H9 (cell line): ENCODE measurements at regions not wholly inside any gene's neighbourhood (a gene's known extent, or its start where the extent isn't known, plus 50 kb on each side); places are given as distances from the start of the nearest gene placed in this dataset.

Experiments used
- DNase-seq: peaks from one replicate; pipeline ENCODE4 v3.0.0-alpha.2; 2017
- H2AFZ ChIP-seq: one replicate; pipeline ENCODE4 v1.6.1; 2013; ENCODE audit warnings: mild to moderate bottlenecking, low read length, control low read depth, moderate library complexity
- H2AK5ac ChIP-seq: 2 replicates; pipeline ENCODE4 v1.6.1; 2013; ENCODE audit warnings: low read length, control low read depth, mixed read lengths; ENCODE audit not compliant: insufficient read length
- H2BK120ac ChIP-seq: one replicate; pipeline ENCODE4 v1.6.1; 2013; ENCODE audit warnings: low read depth, mild to moderate bottlenecking, low read length, control low read depth, inconsistent platforms; ENCODE audit not compliant: poor library complexity, severe bottlenecking
- H2BK12ac ChIP-seq: 2 replicates; pipeline ENCODE4 v1.6.1; 2013; ENCODE audit warnings: low read length, control low read depth, mixed read lengths, low read depth; ENCODE audit not compliant: insufficient read length
- H2BK15ac ChIP-seq: 2 replicates; pipeline ENCODE4 v1.6.1; 2013; ENCODE audit warnings: low read depth, low read length, control low read depth
- H2BK20ac ChIP-seq: one replicate; pipeline ENCODE4 v1.6.1; 2013; ENCODE audit warnings: low read depth, mild to moderate bottlenecking, low read length, control low read depth, inconsistent platforms; ENCODE audit not compliant: poor library complexity, severe bottlenecking
- H2BK5ac ChIP-seq: 2 replicates; pipeline ENCODE4 v1.6.1; 2013; ENCODE audit warnings: low read length, control low read depth, mixed read lengths; ENCODE audit not compliant: insufficient read length
- H3K14ac ChIP-seq: 2 replicates; pipeline ENCODE4 v1.6.1; 2013; ENCODE audit warnings: low read length, control low read depth; ENCODE audit not compliant: insufficient read depth
- H3K18ac ChIP-seq: 2 replicates; pipeline ENCODE4 v1.6.1; 2013; ENCODE audit warnings: low read depth, mild to moderate bottlenecking, mixed read lengths, low read length, control low read depth; ENCODE audit not compliant: insufficient read length
- H3K23ac ChIP-seq: 2 replicates; pipeline ENCODE4 v1.6.1; 2013; ENCODE audit warnings: low read length, control low read depth, mixed read lengths, low read depth; ENCODE audit not compliant: insufficient read length
- H3K23me2 ChIP-seq: 2 replicates; pipeline ENCODE4 v1.6.1; 2013; ENCODE audit warnings: low read depth, mild to moderate bottlenecking, mixed read lengths, low read length, control low read depth; ENCODE audit not compliant: insufficient read length, poor library complexity, severe bottlenecking
- H3K27ac ChIP-seq: 2 replicates; pipeline ENCODE4 v1.5.1; 2013; ENCODE audit warnings: low read length, control low read depth, mixed read lengths, low read depth; ENCODE audit not compliant: insufficient read length
- H3K27me3 ChIP-seq: 2 replicates; pipeline ENCODE4 v1.6.1; 2013; ENCODE audit warnings: low read length, control low read depth, inconsistent platforms; ENCODE audit not compliant: insufficient read depth
- H3K4ac ChIP-seq: 2 replicates; pipeline ENCODE4 v1.6.1; 2013; ENCODE audit warnings: low read depth, mild to moderate bottlenecking, control low read depth, inconsistent platforms, low read length, moderate library complexity
- H3K4me1 ChIP-seq: 2 replicates; pipeline ENCODE4 v1.6.1; 2013; ENCODE audit warnings: low read length, control low read depth, inconsistent platforms; ENCODE audit not compliant: insufficient read depth
- H3K4me2 ChIP-seq: 2 replicates; pipeline ENCODE4 v1.6.1; 2013; ENCODE audit warnings: low read length, control low read depth, mixed read lengths; ENCODE audit not compliant: insufficient read length, insufficient read depth
- H3K56ac ChIP-seq: 2 replicates; pipeline ENCODE4 v1.6.1; 2013; ENCODE audit warnings: low read depth, mild to moderate bottlenecking, mixed read lengths, low read length, control low read depth; ENCODE audit not compliant: insufficient read length
- H3K79me1 ChIP-seq: 2 replicates; pipeline ENCODE4 v1.6.1; 2013; ENCODE audit warnings: low read depth, mild to moderate bottlenecking, moderate library complexity, low read length, control low read depth, inconsistent platforms; ENCODE audit not compliant: insufficient read depth, poor library complexity, severe bottlenecking
- H3K79me2 ChIP-seq: 2 replicates; pipeline ENCODE4 v1.6.1; 2013; ENCODE audit warnings: low read length, control low read depth, inconsistent platforms; ENCODE audit not compliant: insufficient read depth
- H3K9ac ChIP-seq: 2 replicates; pipeline ENCODE4 v1.6.1; 2013; ENCODE audit warnings: low read length, control low read depth, mixed read lengths; ENCODE audit not compliant: insufficient read length; ENCODE audit errors: extremely low read depth
- H3K9me3 ChIP-seq: one replicate; pipeline ENCODE4 v1.6.1; 2013; ENCODE audit warnings: low read depth, low read length, inconsistent platforms; ENCODE audit not compliant: control insufficient read depth
- H3T11ph ChIP-seq: one replicate; pipeline ENCODE4 v1.6.1; 2013; ENCODE audit warnings: mild to moderate bottlenecking, low read length, control low read depth, inconsistent platforms
- H4K20me1 ChIP-seq: one replicate; pipeline ENCODE4 v1.6.1; 2013; ENCODE audit not compliant: control insufficient read depth, insufficient read length, insufficient read depth
- H4K5ac ChIP-seq: 2 replicates; pipeline ENCODE4 v1.6.1; 2013; ENCODE audit warnings: low read depth, mild to moderate bottlenecking, mixed read lengths, low read length, control low read depth; ENCODE audit not compliant: insufficient read length
- H4K8ac ChIP-seq: replicated peaks from 2 replicates; pipeline ENCODE4 v1.6.1; 2013; ENCODE audit warnings: low read length, control low read depth, mixed read lengths, low read depth; ENCODE audit not compliant: insufficient read length
- H4K91ac ChIP-seq: 2 replicates; pipeline ENCODE4 v1.6.1; 2013; ENCODE audit warnings: low read depth, mild to moderate bottlenecking, moderate library complexity, mixed read lengths, low read length, control low read depth; ENCODE audit not compliant: insufficient read length
- H3K27ac Mint-ChIP-seq, 3 experiments: 2 replicates in 2 of 3; 3 replicates in 1 of 3; pipeline ENCODE4 v1.8.0; 2020 to 2021; ENCODE audit warnings: mixed read lengths in 3 of 3, mild to moderate bottlenecking in 1 of 3, moderate library complexity in 1 of 3
- H3K27me3 Mint-ChIP-seq: 2 replicates; pipeline ENCODE4 v1.8.0; 2021; ENCODE audit warnings: low read depth, mild to moderate bottlenecking, moderate library complexity, mixed read lengths
- H3K36me3 Mint-ChIP-seq, 3 experiments: 2 replicates in 2 of 3; 3 replicates in 1 of 3; pipeline ENCODE4 v1.8.0; 2020 to 2021; ENCODE audit warnings: low read depth in 3 of 3, mixed read lengths in 3 of 3; ENCODE audit not compliant: insufficient read depth in 1 of 3
- H3K4me1 Mint-ChIP-seq, 2 experiments: 2 replicates each; pipeline ENCODE4 v1.8.0; 2020; ENCODE audit warnings: mixed read lengths in 2 of 2
- H3K4me3 Mint-ChIP-seq, 2 experiments: 2 replicates in 1 of 2; 3 replicates in 1 of 2; pipeline ENCODE4 v1.8.0; 2020 to 2021; ENCODE audit warnings: mild to moderate bottlenecking in 2 of 2, mixed read lengths in 2 of 2, moderate library complexity in 1 of 2
- H3K9me3 Mint-ChIP-seq, 2 experiments: 2 replicates in 1 of 2; 3 replicates in 1 of 2; pipeline ENCODE4 v1.8.0; 2020; ENCODE audit warnings: mild to moderate bottlenecking in 2 of 2, mixed read lengths in 2 of 2, moderate library complexity in 1 of 2
- WGBS: extraction: QIAGEN DNeasy Blood & Tissue Kit; methylation state at CpG from one replicate; pipeline ENCODE4 v1.1.7; 2013; ENCODE audit warnings: missing lambda C conversion rate, low lambda C conversion rate, mixed read lengths; ENCODE audit not compliant: insufficient read length; ENCODE audit errors: extremely low coverage; 5-methylcytosine and 5-hydroxymethylcytosine counted together
- TF ChIP-seq, protein P1 (sequence below): fragments of 200-600 bp; sonication (generic); conservative IDR thresholded peaks from 3 replicates; pipeline ENCODE4 v1.8.0; 2021; ENCODE audit warnings: antibody characterized with exemption, mild to moderate bottlenecking

- Histone ChIP-seq H3K79me1 (no peaks in the 10 kb centered on the region), H2AFZ (no peak overlapping the region), H4K91ac (no peak overlapping the region), H2BK5ac (no peak overlapping the region), H4K5ac (no peak overlapping the region), H3K23me2 (no peaks in the 10 kb centered on the region), H2BK20ac (no peak overlapping the region), H3K4me2 (no peak overlapping the region), H3K27me3 (no peaks in the 10 kb centered on the region), H2BK120ac (no peak overlapping the region), H3K14ac (no peak overlapping the region), H3K56ac (no peak overlapping the region), H4K8ac (no peak overlapping the region), H3K23ac (no peak overlapping the region), H3K4me1 (no peaks in the 10 kb centered on the region), H3K79me2 (no peaks in the 10 kb centered on the region), H2AK5ac (no peak overlapping the region), H2BK12ac (no peak overlapping the region), H3T11ph (no peak overlapping the region), H3K4ac (no peak overlapping the region), H3K9me3 (no peaks in the 10 kb centered on the region), H3K18ac (no peak overlapping the region), H3K9ac (no peak overlapping the region), H2BK15ac (no peak overlapping the region), H4K20me1 (no peaks in the 10 kb centered on the region), H3K27ac (no peak overlapping the region)
- no peak for DNase-seq
- 0 out of 7 replicates have a peak, but pooled peaks cover 0 to 1% (median 0%) of the 10 kb centered on the region in 3 experiments for H3K36me3 Mint-ChIP-seq
- no CpG with 5 or more reads among the region's 2 CpGs for WGBS
- TF ChIP-seq, protein P1, sequence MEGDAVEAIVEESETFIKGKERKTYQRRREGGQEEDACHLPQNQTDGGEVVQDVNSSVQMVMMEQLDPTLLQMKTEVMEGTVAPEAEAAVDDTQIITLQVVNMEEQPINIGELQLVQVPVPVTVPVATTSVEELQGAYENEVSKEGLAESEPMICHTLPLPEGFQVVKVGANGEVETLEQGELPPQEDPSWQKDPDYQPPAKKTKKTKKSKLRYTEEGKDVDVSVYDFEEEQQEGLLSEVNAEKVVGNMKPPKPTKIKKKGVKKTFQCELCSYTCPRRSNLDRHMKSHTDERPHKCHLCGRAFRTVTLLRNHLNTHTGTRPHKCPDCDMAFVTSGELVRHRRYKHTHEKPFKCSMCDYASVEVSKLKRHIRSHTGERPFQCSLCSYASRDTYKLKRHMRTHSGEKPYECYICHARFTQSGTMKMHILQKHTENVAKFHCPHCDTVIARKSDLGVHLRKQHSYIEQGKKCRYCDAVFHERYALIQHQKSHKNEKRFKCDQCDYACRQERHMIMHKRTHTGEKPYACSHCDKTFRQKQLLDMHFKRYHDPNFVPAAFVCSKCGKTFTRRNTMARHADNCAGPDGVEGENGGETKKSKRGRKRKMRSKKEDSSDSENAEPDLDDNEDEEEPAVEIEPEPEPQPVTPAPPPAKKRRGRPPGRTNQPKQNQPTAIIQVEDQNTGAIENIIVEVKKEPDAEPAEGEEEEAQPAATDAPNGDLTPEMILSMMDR, result no peak
- no peak overlapping the region for H3K27ac Mint-ChIP-seq
- peaks cover 0 to 11% of the 10 kb centered on the region in 2 experiments; a peak in 3 of 5 replicates for H3K9me3 Mint-ChIP-seq
- no peak overlapping the region for H3K4me3 Mint-ChIP-seq
- H3K4me1 Mint-ChIP-seq, result peaks cover 13 to 15% of the 10 kb centered on the region in 2 experiments
- H3K27me3 Mint-ChIP-seq, result peaks cover 3% of the 10 kb centered on the region; the same call in 1 of the 2 replicates
These were observed 104.6 kb upstream of the NCAM1 start for GRCh38 chr11:112856591-112856990.
